Islet precursor cell (in vitro differentiated cells): ENCODE measurements at regions not wholly inside any gene's neighbourhood (a gene's known extent, or its start where the extent isn't known, plus 50 kb on each side); places are given as distances from the start of the nearest gene placed in this dataset.
"Not testable (repeated sequence)": the region's sequence is repeated elsewhere in the genome, so short reads cannot be mapped to it uniquely, and the experiment has no call there.

Source experiments
- DNase-seq: peaks from one replicate; pipeline ENCODE4 v3.0.0-alpha.2; 2018

DNA sequence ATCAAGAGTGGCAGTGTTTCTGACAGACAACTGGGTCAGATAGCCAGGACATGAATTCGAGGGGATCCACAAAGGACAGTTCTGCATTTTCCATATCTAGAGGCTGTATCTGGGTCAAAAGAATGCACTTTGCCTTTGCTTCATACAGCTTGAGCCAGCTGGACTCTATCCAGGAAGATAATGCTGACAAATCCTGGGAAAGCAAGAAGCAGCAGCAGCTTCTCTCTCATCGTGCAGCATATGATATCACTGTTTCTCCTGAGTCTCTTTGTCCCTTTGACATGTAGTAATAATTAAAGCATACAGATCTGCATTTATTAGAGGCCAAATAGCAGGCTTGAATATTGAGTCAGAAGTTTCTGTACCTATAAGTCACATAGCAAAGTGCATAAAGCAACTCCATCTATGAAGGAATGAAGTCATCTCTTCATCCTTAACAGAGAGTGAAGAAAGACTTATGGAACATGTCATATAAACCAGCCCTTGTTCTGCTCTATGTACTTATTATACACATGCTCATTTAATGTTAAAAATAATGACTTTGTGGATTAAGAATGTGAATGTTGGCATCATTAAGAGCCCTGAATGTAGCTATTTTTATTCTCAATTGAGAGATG, 236.8 kb upstream of the GBE1 start:
- no peak for DNase-seq

DNA sequence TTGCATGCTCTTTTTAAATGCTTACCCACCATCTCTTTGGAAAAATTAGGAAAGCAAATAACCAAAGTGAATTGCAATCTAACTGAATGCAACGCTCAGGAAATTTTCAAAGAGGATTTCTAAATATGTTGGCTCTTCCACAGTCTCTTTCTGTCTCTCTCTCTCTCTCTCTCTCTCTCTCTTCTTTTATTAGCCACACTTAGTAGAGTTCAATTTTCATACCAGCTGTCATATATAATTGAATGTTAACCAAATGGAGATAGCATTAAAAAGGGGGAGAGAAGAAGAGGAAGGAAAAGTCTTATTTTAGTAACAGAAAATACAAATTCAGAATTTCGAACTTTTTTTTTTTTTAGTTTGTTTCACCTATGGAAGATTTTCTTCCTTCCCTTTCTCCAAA, 235.9 kb upstream of the GBE1 start:
- no peak for DNase-seq

DNA sequence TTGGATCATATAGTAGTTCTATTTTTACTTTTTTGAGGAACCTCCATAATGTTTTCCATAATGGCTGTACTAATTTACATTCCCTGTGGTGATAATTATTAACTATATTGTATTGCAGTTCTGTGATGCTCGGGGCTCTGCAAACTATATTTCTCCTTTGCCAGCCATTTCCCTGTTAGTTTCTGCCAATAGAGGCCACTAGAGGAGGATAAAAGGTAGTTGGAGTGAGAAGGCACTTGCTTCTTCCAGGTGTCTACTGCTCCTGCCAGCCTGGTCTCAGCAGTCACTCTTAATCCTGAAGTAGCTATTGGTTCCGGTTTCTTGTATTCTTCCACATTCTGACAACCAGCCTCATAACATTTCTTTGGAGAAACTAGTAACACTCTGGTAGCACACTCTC, 233.9 kb upstream of the GBE1 start:
- DNase-seq, result no peak

GRCh38 chr3:81989758-81990157, 228.3 kb upstream of the GBE1 start:
- no peak for DNase-seq

GRCh38 chr3:81989274-81989673, 227.8 kb upstream of the GBE1 start:
- DNase-seq, result peak; percentile 72

GRCh38 chr3:81987412-81987811, 226.0 kb upstream of the GBE1 start:
- not testable (repeated sequence) for DNase-seq

- no peak for DNase-seq
Observed at GRCh38 chr3:81985996-81986723, 224.7 kb upstream of the GBE1 start.

GRCh38 chr3:81983382-81983781, 221.9 kb upstream of the GBE1 start:
- DNase-seq, result no peak

DNA sequence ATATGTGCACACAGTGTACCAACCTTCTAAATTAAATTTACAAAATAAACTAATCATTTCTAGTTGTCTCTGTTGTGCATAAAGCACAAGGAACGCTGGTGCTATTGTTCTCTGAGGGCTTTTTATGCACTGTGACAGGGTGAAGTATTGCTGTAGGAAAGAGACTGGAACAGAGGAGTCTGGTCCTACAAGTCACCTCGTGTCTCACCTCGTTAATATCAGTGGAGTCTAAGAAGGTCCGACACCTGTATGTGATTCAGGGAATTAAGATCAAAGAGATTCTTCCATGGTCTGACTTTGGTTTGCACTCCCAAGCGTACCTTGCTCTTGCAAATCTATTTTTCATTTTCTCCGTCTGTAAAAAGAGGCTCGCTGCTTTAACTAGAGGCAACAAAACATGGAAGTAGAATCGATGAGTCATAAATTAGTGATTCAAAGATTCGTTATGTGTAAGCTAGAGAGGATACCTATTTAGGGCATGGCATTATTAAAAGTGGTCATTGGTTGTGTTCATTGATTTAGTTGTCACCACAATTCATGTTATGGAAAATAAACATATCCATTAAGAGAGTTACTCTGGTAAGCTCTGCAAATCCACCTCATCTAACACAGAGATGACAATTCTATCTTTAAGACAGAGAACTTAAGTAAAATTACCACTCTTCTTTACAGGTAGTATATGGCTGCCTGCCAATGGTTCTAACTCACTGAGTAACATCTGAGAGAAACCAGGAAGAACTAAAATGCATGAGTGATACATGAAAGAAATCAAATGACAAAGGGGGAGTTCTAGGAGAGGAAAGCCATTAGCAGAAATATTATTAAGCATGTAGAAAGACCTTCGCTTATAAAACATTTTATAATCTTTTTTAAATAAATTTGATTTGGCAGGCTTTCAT, 219.4 kb upstream of the GBE1 start:
- DNase-seq, result no peak

- DNase-seq, result no peak
Observed at GRCh38 chr3:81974751-81975150, 213.3 kb upstream of the GBE1 start.

DNA sequence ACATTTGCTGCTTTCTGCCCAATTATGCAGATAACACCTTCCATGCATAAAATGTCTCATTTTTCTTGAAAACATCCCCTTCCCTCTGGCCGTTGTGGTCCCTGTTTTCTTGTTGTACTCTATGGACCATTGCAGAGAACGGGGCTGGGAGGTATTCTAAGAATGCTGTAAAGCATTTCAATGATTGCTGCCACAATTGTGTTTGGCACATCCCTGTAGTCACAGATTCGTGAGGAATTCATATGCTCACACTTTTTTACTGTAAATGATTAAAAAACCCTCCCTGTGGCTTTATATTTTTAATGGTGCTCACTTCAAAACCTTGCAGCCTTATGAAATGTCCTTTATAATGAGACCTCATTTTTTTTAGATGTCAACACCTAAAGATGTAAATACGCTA, 207.2 kb upstream of the GBE1 start:
- no peak for DNase-seq

GRCh38 chr3:81967393-81967792, 205.9 kb upstream of the GBE1 start:
- no peak for DNase-seq

DNA sequence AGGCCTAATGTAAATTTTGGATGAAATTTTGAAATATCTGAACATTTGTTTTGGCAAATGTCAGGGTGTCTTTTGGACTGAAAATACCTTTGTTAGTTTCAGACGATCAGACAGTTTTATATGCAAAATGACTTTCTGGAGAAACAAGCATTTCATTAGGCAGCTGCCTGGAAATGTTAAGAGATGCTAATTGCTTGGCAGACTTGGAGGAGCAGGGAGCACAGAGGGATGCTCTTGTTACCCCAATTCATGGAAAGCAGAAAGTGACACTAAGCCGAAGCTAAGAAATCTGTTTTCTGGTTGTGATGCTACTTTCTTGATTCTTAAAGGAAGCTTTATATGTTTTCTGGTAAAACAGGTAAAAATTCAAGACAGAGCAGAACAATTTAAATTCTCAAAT, 204.3 kb upstream of the GBE1 start:
- no peak for DNase-seq

DNA sequence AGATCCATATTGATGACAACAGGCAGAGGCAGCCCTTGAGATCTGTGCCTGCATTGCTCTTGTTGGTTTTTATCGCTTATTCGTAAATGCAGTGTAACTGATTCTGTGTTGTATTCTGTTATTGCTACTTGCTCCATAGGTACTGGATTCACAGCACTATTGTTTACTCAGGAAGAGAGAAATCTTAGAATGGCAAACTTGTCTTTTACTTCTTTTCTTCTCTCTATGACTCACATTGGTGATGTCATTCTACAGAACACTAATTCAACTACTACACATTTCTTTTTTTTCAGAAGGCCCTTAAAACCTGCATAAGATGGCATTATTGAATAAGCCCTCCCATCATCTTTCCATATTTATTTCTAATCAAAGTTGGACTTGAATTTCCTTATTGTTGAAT, 201.0 kb upstream of the GBE1 start:
- no peak for DNase-seq

GRCh38 chr3:81958972-81959640, 197.7 kb upstream of the GBE1 start:
- DNase-seq, result no peak

GRCh38 chr3:81955878-81956277, 194.4 kb upstream of the GBE1 start:
- no peak for DNase-seq

- no peak for DNase-seq
Observed at GRCh38 chr3:81953111-81953510, 191.7 kb upstream of the GBE1 start.

- no peak for DNase-seq
Observed at GRCh38 chr3:81952141-81952540, 190.7 kb upstream of the GBE1 start.

- DNase-seq, result no peak
Observed at GRCh38 chr3:81951636-81952035, 190.2 kb upstream of the GBE1 start.

GRCh38 chr3:81951106-81951505, 189.7 kb upstream of the GBE1 start:
- no peak for DNase-seq

DNA sequence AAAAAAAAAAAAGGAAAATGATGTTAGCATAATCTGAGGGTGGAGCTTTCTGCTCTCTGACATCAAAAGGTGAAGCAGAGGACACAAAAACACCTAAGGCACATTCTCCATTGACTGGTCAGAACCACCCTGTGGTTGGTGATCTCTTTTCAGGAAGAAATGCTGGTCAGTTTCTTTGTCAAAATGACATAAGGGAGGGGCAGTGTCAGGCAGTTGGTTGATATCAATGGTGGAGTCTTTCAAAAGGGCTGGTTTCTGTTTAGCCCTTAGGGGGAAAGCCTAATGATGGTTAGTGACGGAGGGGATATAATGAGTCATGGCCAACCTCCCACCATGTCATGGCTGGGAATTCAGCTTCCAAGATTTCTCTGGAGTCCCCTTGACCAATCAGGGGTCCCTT, 185.9 kb upstream of the GBE1 start:
- DNase-seq, result peak; percentile 42

- DNase-seq, result no peak
Observed at GRCh38 chr3:81938681-81939080, 177.2 kb upstream of the GBE1 start.

DNA sequence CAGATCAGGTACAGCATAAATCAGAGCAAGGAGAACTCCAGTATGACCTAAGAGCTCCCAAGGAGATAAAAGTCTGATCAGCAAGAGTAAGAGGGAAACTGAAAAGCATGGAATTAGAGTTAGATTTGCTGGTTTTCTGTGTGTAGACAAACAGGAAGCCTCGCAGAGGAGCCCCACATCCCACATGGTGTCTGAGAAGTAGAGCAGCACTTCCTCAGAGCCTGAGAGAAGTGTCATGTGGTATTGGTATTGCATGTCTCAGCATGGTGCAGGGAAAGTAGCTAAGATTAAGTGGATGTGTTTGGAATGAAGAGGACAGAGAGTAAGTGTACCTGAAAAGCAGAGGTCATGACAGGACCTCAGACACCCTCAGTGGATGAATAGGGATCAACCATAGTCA, 175.4 kb upstream of the GBE1 start:
- no peak for DNase-seq
